ENCODE measurements at regions not wholly inside any gene's neighbourhood (a gene's known extent, or its start where the extent isn't known, plus 50 kb on each side); places are given as distances from the start of the nearest gene placed in this dataset.

GRCh38 chr9:11275158-11275695, 662.4 kb upstream of the PTPRD start:
- TF ChIP-seq POLR2AphosphoS5 (IDR thresholded peaks at IDR 0.05; ENCODE audit: low read depth, low read length) (no peak), REST (IDR thresholded peaks at IDR 0.05; ENCODE audit: insufficient read depth in 1 of 2, low read depth in 2 of 2, low read length in 2 of 2) (no peak), SIN3A (IDR thresholded peaks at IDR 0.05; ENCODE audit: borderline replicate concordance, insufficient read depth, low read length) (no peak), TAF1 (IDR thresholded peaks at IDR 0.05; ENCODE audit: borderline replicate concordance, insufficient read depth, low read length) (no peak)

Measured in PFSK-1 (cell line).